ENCODE measurements at regions not wholly inside any gene's neighbourhood (a gene's known extent, or its start where the extent isn't known, plus 50 kb on each side); places are given as distances from the start of the nearest gene placed in this dataset.

- no peak for TF ChIP-seq CTCF (conservative IDR thresholded peaks at IDR 0.05 in 1 of 2, IDR thresholded peaks at IDR 0.05 in 1 of 2; ENCODE audit: extremely low read depth in 1 of 2, insufficient read depth in 1 of 2, low read depth in 1 of 2, low read length in 2 of 2)
- no peak for TF ChIP-seq EZH2 (IDR thresholded peaks at IDR 0.05; ENCODE audit: borderline replicate concordance, low read length)
These were observed 290.3 kb downstream of the CYRIA start for GRCh38 chr2:16375351-16375750.
